K562 (cell line): ENCODE measurements at regions not wholly inside any gene's neighbourhood (a gene's known extent, or its start where the extent isn't known, plus 50 kb on each side); places are given as distances from the start of the nearest gene placed in this dataset.
A peak's percentile ranks its signal among the peaks of the same experiment; 100 is the strongest.

Source experiments
- CBFA2T3 ChIP-seq: fragments of 450-650 bp; IDR thresholded peaks from 2 replicates; pipeline ENCODE4 v1.6.1; 2017
- E2F3 ChIP-seq: fragments of 250-450 bp; sonication (Bioruptor Pico); IDR thresholded peaks from 2 replicates; pipeline ENCODE4 v1.4.0; 2020; ENCODE audit warnings: mild to moderate bottlenecking
- MNT ChIP-seq, 2 experiments: fragments of 450-650 bp; conservative IDR thresholded peaks; 2 replicates each; pipeline ENCODE4 v1.6.1; 2017; ENCODE audit warnings: mild to moderate bottlenecking in 2 of 2, moderate library complexity in 2 of 2
- NFATC3 ChIP-seq: fragments of 450-650 bp; IDR thresholded peaks from 2 replicates; pipeline ENCODE4 v1.6.1; 2017; ENCODE audit warnings: mild to moderate bottlenecking
- NFE2L1 ChIP-seq: fragments of 450-650 bp; IDR thresholded peaks from 2 replicates; pipeline ENCODE4 v1.6.1; 2016; ENCODE audit warnings: missing genetic modification characterization, low read depth, mild to moderate bottlenecking, missing compliant biosample characterization, moderate library complexity, borderline replicate concordance
- POLR3G ChIP-seq: IDR thresholded peaks from 2 replicates; pipeline ENCODE4 v1.6.1; 2011; ENCODE audit not compliant: insufficient read length, insufficient replicate concordance; ENCODE audit errors: extremely low read depth
- SIRT6 ChIP-seq: IDR thresholded peaks from one replicate; pipeline ENCODE4 v1.6.1; 2012; ENCODE audit warnings: low read depth, mild to moderate bottlenecking, control low read depth, inconsistent platforms, low read length, moderate library complexity
- SLC30A9 ChIP-seq: fragments of 250-450 bp; sonication (Bioruptor Pico); IDR thresholded peaks from 2 replicates; pipeline ENCODE4 v1.8.0; 2022; ENCODE audit warnings: mild to moderate bottlenecking, moderate library complexity
- SMARCE1 ChIP-seq: fragments of 450-650 bp; IDR thresholded peaks from 2 replicates; pipeline ENCODE4 v1.7.1; 2016; ENCODE audit warnings: mild to moderate bottlenecking
- SNAPC5 ChIP-seq: fragments of 250-450 bp; sonication (Bioruptor Pico); IDR thresholded peaks from 2 replicates; pipeline ENCODE4 v1.8.0; 2021; ENCODE audit warnings: moderate library complexity, mild to moderate bottlenecking, inconsistent platforms
- ZBTB43 ChIP-seq: sonication (generic); formaldehyde crosslinking; IDR thresholded peaks from 2 replicates; pipeline ENCODE4 v1.8.0; 2023; ENCODE audit warnings: mild to moderate bottlenecking, missing genetic modification reagents
- ZNF395 ChIP-seq: fragments of 200-800 bp; sonication (Bioruptor generic); IDR thresholded peaks from 2 replicates; pipeline ENCODE4 v1.6.1; 2017; ENCODE audit warnings: missing genetic modification characterization, missing compliant biosample characterization
- ZNF436 ChIP-seq: fragments of 250-450, 450-650 bp; sonication (Bioruptor Pico); formaldehyde crosslinking; IDR thresholded peaks from 2 replicates; pipeline ENCODE4 v1.7.0; 2020; ENCODE audit warnings: mild to moderate bottlenecking
- ZNF589 ChIP-seq: fragments of 200-800 bp; sonication (Bioruptor generic); IDR thresholded peaks from 2 replicates; pipeline ENCODE4 v1.6.1; 2016; ENCODE audit warnings: low read depth, missing genetic modification characterization, missing compliant biosample characterization
- TF ChIP-seq, protein P1 (sequence below): fragments of 250-450 bp; sonication (Bioruptor Pico); IDR thresholded peaks from 2 replicates; pipeline ENCODE4 v1.5.0; 2021; ENCODE audit warnings: mild to moderate bottlenecking, moderate library complexity
- TF ChIP-seq, protein P2 (sequence below), 3 experiments: fragments of 200-800 bp in 1 of 3; fragments of 250-450 bp in 1 of 3; fragments of 450-650 bp in 1 of 3; sonication (Bioruptor Pico) in 1 of 3; sonication (Bioruptor generic) in 1 of 3; formaldehyde crosslinking in 1 of 3; IDR thresholded peaks; 2 replicates each; pipeline versions ENCODE4 v1.6.1 to v1.8.0; 2016 to 2022; ENCODE audit warnings: mild to moderate bottlenecking in 2 of 3, missing genetic modification characterization in 2 of 3, missing compliant biosample characterization in 1 of 3, moderate library complexity in 1 of 3

DNA sequence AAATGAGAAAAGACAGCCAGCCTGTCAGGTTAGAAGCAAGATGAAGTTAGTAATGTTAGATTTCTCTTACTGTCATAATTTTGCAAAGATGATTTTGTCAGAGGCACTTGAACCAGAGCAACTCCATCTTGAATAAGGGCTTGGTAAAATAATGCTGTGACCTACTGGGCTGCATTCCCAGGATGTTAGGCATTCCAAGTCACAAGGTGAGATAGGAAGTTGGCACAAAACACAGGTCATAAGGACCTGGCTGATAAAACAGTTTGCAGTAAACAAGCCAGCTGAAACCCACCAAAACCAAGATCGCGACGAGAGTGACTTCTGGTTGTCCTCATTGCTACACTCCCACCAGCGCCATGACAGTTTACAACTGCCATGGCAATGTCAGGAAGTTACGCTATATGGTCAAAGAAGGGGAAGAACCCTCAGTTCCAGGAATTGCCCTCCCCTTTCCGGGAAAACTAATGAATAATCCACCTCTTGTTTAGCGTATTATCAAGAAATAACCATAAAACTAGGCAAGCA lies 1313.5 kb upstream of the TMEM132C start (continued):
- 0 out of 2 replicates have a peak, but pooled peaks have one; percentile 35 for TF ChIP-seq SNAPC5 (CRISPR knock-in tag)
- no peak for TF ChIP-seq ZBTB43 (CRISPR knock-in tag)
- TF ChIP-seq SMARCE1, result no peak
- TF ChIP-seq MNT (conservative IDR thresholded peaks at IDR 0.05), result 0 out of 4 replicates have a peak, but pooled peaks of 1 of the 2 experiments have one; percentile 35
- no peak for TF ChIP-seq CBFA2T3
- TF ChIP-seq SLC30A9 (CRISPR knock-in tag), result no peak
- peak; percentile 99 for TF ChIP-seq ZNF589 (CRISPR knock-in tag)
- TF ChIP-seq ZNF436, result no peak
- peak; percentile 97 for TF ChIP-seq ZNF395 (CRISPR knock-in tag)
- peak; percentile 69; the same call in 1 of the 2 replicates for TF ChIP-seq E2F3 (CRISPR knock-in tag)
- TF ChIP-seq, protein P1, sequence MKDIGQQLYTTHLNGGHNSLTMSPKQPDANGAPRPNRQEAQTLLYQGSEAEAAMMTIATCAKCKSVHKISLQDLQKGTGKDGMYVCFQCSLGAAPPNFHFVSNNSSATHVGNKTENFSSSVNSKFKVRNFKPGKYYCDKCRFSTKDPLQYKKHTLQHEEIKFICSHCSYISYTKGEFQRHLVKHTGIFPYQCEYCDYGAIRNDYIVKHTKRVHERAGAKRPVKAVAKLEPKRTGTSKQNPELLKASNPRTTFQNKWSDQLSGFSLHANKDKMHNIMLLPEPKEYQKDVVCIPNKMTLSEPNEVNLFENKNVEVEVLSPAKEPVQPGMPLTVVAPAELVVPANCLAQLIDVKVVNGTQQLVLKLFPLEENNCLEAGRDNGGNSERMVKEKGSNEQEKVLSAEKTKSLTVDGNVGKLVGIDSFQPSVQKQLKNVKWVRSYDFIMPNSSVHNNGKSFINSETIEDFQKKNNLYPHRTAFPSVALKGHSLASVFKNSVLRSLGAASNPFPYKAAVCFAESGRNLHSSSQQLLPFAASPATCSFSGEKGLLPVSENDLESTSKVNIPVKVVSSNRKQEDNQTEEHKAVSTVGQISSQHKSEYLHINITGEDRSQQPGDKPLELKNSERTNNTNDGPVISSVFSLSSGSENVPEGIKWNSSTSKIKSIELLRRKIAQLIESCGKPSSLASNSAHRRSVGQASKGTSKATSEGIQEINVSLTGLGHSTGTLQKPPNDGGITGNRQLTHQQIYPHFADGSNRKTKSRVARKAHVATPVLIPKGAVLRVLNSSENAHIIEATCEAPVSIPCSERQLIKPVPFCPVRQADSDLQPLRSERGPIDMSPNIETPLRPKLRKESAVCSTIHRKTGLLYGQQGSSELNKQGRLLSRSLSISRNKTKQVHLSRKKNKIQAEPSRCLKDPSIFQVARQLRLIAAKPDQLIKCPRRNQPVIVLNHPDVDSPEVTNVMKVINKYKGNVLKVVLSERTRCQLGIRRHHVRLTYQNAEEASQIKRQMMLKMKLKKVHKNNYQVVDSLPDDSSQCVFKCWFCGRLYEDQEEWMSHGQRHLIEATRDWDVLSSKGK (CRISPR knock-in tag), result peak; percentile 73; the same call in 1 of the 2 replicates
- TF ChIP-seq SIRT6, result no peak
- no peak for TF ChIP-seq NFATC3
- no peak for TF ChIP-seq POLR3G
- TF ChIP-seq NFE2L1, result peak; percentile 62; the same call in 1 of the 2 replicates
- TF ChIP-seq, protein P2, sequence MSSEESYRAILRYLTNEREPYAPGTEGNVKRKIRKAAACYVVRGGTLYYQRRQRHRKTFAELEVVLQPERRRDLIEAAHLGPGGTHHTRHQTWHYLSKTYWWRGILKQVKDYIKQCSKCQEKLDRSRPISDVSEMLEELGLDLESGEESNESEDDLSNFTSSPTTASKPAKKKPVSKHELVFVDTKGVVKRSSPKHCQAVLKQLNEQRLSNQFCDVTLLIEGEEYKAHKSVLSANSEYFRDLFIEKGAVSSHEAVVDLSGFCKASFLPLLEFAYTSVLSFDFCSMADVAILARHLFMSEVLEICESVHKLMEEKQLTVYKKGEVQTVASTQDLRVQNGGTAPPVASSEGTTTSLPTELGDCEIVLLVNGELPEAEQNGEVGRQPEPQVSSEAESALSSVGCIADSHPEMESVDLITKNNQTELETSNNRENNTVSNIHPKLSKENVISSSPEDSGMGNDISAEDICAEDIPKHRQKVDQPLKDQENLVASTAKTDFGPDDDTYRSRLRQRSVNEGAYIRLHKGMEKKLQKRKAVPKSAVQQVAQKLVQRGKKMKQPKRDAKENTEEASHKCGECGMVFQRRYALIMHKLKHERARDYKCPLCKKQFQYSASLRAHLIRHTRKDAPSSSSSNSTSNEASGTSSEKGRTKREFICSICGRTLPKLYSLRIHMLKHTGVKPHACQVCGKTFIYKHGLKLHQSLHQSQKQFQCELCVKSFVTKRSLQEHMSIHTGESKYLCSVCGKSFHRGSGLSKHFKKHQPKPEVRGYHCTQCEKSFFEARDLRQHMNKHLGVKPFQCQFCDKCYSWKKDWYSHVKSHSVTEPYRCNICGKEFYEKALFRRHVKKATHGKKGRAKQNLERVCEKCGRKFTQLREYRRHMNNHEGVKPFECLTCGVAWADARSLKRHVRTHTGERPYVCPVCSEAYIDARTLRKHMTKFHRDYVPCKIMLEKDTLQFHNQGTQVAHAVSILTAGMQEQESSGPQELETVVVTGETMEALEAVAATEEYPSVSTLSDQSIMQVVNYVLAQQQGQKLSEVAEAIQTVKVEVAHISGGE (CRISPR knock-in tag; IDR thresholded peaks at IDR 0.05), result 0 out of 6 replicates have a peak, but pooled peaks of 1 of the 3 experiments have one; percentile 8
